Limb (tissue), 2 donors: ENCODE measurements at regions not wholly inside any gene's neighbourhood (a gene's known extent, or its start where the extent isn't known, plus 50 kb on each side); places are given as distances from the start of the nearest gene placed in this dataset.
A peak's percentile ranks its signal among the peaks of the same experiment; 100 is the strongest.
"Not testable (repeated sequence)": the region's sequence is repeated elsewhere in the genome, so short reads cannot be mapped to it uniquely, and the experiment has no call there.

Source experiments
- DNase-seq, 2 donors: peaks; one replicate each; pipeline ENCODE4 v3.0.0-alpha.2; 2016; ENCODE audit errors: extremely low spot score in 2 of 2

DNA sequence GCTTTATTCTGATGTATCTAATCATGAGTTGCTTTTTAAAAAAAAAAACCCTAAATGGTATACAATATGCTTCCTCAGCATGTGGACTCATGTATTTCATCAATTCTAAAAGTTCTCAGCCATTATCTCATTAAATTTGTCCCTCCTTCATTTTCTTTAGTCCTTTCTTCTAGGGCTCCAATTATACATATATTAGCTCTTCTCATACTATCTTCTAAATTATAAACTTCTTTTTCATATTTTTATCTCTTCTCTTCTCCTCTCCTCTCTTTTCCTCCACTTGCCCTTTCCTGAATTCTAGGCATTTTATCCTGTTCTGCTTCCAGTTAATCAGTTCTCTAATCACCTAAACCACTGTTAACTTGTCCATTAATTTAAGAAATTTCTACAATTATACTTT, 55.0 kb upstream of the IL33 start:
- no peak for DNase-seq

DNA sequence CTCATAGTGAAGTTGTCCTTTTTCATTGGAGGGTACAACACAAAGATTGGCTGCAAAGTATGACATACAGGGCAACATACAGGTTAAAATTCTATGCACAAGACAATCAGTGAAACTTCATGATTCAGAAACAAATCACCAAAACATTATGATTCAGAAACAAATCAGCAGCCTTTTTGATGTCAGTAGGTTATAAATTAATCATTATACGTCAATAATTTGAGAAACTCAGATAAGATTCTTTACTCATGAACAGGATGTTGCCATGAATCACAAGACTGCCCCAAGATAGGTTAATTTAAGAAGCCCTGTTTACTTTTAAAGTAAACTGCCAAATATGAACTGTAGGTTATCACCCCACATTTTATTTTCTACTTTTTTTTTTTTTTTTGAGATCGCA, 62.2 kb upstream of the IL33 start:
- DNase-seq, result no peak

DNA sequence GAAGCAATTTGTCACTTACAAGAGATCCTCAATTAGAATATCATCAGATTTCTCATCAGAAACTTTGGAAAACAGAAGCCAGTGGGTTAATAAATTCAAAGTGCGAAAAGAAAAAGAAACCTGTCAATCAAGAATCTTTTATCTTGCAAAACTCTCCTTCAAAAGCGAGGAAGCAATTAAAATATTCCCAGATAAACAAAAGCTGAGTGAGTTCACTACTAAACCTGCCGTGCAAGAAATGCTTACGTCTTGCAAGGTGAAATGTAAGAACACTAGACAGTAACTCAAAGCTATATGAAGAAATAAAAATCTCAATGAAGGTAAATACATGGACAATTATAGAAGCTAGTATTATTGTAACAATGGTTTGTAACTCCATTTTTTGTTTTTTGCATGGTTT, 62.8 kb upstream of the IL33 start:
- DNase-seq, result no peak

DNA sequence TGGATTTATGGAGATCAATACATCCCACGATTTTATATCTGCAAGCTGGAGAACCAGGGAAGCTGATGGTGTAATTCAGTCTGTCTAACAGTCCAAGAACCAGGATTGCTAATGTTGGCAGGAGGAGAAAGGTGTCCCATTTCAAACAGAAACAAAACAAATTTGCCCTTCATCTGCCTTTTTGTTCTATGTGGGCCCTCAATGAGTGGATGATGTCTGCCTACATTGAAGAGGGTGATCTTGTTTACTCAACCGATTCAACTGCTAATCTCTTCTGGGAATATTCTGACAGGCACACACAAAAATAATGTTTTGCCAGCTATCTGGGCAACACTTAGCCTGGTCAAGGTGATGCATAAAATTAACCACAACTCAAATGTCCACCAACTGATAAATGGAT, 65.1 kb upstream of the IL33 start:
- DNase-seq, result no peak

DNA sequence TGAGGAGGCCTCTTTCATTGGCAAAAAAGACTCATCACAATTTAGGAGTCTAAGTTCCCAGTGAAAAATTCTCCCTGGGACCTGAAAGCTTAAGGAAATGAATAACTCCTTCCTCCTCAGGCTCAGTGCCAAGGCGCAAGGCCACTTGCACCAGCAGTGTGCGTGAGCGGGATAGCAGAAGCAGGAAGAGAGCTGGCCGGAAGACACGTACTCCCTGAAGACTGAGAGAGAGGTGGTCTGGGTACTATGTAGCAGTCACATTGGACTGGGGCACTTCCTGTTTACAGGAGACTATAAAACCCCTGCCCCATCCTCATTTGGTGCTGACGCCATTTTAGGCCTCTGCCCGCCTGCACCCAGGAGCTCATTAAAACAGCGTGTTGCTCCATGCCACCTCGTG, 66.3 kb upstream of the IL33 start:
- no peak for DNase-seq

DNA sequence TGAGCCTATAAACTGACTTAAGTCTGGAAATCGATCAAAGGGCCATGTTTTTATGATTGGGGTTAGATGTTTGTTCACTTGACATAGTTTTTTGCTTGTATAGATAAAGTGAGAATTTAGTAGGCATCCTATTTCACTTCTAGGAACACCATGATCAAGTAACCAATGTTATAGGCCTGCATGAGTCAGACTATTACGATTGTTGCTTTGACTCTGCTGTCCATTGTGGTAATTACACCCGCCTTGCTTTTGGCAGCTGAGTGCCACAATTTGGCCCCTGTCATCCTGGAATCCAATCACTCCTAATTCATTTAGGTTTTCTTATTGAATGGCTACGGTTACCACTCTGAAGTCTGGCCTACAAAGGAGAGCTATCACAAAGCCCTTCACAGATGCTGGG, 67.8 kb upstream of the IL33 start:
- no peak for DNase-seq

DNA sequence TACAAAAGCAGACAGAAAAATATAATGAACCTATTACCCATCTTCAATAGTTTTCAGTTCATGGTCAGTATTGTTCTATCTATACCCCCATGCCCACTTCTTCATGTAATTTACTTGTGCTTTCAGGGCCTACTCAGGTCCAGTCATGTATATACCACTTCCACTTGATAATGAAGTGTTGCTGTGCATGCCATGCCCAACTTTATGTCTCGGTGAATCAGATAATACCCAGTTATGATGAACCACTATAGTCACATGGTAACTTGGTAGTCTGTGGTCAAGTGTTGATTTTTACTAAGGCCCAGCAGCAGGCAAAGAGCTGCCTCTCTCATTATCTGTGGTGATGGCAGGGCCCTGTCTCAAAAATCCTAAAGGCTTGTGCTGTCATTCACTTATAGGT, 70.7 kb upstream of the IL33 start:
- DNase-seq, result no peak

DNA sequence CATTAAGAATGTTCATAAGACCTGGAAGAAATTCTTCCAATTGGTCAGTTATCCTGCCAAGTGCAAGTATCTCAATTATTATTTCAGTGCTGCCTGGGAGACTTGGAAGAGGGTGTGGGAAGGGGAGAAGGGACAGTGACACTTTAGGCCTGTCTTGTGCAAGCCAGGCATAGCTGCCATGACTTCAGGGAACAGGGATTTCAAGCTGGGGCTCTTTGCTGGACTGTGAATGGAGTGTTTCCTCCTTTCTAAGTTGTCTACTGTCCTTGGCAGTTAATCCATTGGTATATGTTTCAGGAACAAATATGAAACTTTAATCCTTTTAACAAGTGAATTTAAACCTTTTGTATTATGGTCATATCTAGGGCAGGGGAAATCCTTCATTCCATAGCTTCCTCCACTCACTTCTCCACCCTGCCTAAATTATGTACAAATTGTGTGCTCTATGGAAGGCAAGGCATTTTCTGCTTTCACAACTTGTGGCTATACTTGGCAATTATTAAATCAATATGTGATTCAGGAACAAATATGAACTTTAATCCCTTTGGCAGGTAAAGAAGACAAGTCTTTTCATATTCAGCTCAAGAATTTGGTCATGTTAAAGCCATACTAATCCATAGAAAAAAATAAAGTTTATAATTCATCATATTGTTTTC, 72.7 kb upstream of the IL33 start:
- no peak for DNase-seq

DNA sequence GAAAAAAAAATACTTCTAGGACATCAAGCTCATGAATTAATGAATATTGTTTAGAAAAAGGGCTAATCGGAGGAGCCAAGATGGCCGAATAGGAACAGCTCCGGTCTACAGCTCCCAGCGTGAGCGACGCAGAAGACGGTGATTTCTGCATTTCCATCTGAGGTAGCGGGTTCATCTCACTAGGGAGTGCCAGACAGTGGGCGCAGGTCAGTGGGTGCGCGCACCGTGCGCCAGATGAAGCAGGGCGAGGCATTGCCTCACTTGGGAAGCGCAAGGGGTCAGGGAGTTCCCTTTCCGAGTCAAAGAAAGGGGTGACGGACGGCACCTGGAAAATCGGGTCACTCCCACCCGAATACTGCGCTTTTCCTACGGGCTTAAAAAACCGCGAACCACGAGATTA, 79.8 kb upstream of the IL33 start:
- not testable (repeated sequence) for DNase-seq

DNA sequence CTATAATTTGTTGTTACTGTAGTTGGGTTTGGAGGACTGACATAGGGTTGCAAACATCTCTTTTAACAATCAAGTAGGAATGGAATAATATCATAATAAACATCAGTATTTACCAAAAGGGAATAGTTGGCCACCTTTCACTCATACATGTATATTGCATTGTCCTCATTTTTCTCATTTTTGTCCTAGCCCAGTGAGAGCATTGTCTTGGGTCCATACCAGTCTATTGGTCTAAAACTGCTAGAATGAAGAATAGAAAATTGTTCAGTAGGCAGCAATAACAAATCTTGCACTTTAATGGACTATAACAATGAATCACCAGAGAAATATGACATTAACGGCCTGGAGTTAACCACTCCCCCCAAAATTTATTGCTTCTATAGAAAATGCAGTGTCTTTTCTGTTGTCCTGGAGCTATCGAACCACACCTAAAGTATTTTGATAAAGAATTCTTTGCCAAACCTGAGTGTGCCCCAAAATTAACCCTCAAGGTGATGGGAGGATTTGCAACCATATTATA, 80.9 kb upstream of the IL33 start:
- no peak for DNase-seq

DNA sequence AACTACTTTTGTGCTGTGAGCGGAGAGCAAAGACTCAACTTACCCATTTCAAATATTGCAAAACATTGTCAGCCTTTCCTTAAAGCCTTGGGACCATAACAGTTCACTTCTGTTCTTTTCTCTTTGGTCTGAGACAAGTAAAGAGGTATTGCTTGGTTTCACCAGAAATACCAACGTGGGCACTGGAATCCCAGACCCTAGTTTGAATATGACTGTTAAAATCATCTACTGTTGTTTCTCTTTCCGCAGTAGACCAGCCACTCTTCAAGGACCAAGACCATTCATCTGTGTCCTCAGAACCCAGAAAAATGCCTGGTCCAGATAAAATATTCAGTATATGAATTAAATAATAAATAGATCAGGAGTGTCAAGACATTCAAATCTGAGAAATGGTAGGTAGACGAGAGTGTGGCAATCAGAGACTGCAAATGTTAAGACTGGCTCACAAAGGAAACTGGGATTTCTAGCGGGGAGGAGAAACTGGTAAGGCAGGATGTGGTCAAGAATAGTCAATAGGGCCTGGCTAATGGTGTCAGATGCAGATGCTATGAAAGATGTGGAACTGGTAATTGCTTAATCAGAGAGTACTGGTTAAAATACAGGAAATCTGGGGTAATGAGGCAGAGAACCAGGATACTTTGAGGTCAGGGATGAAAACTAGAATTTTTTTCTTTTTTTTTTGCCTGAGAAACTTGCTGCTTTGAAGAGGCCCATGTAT, 82.1 kb upstream of the IL33 start:
- DNase-seq, result no peak

DNA sequence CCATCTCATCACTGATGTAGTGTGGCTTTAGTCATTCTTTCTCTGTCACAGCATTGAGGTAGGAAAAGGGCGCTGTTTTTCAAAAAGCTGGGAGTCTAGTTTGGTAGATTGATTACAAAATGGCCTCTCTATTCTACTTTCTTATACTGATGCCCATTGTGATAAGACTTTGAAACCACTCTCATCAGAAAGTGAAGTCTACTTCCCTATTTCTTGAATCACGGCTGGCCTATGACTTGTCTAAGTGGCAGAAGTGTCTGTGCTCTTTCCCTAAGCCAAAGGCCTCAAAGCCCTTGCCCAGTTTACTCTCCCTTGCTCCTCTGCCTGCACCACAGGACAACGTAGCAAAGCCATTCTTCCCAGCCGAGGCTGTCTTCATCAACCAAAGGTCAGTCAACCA, 83.0 kb upstream of the IL33 start:
- DNase-seq, result no peak

DNA sequence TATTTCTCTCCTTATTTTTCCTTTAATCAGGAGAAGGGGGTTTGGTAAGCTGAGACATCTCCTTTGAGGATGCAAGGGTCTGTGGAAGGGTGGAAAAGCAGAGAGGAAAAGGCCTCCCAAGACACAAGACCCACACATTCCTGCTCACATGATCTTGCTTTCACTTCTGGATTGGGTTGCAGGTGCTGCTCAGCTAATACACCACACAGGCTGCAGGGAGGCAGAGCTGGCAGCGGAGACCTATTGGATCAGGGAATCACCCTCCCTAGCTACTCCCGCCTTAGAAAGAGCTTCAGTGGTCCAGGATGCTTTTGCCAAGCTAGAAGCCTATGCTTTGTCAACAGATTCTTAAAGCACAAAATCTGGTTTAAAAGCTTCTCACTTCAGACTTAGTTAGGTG, 87.6 kb upstream of the IL33 start:
- DNase-seq, result no peak

DNA sequence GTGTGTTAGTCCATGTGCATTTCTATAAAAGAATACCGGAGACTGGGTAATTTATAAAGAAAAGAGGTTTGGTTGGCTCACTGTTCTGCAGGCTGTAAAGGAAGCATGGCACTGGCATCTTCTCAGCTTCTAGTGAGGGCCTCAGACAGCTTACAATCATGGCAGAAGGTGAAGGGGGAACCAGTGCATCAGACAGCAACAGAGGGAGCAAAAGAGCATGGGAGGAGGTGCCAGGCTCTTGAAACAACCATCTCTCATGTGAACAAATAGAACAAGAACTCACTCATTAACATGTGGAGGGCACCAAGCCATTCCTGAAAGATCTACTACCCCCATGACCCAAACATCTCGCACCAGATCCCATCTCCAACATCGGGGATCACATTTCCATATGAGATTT, 89.2 kb upstream of the IL33 start:
- no peak for DNase-seq

DNA sequence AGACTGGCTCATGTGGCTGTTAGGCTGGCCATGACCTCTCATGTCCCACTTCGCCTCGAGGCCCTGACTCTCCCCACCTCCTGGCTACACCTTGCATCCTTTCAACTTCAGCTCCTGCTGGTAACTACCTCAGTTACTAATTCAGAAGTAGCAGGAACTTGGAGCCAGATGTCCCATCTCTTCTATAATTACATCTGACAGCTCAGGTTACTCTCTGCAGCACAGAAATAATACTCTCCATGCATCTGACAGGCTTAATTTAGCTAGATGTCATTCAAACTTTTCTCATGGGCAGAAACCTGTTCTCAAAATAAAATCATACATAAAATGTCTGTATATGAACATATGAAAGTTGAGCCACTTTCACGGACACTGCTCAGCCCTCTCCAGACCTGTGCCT, 92.2 kb upstream of the IL33 start:
- no peak for DNase-seq

DNA sequence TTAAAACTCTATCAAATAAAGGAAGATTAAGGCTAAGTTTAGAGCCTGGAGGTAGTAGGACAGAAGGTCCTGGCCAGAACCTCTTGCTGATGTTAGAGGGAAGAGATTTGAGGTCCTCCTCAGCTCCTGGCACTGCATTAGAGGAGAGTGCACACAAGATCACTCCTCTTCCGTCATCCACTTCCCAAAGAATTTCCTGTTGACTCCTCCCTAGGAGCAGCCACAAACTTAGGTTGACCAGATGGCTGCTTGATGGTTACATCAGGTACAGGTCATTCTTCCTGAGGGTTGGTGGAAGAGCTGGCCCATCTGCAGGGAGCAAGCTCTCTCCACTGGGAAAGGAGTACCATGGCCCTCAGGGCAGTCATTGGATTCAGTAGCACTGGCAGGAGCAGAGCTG, 93.9 kb upstream of the IL33 start:
- no peak for DNase-seq

DNA sequence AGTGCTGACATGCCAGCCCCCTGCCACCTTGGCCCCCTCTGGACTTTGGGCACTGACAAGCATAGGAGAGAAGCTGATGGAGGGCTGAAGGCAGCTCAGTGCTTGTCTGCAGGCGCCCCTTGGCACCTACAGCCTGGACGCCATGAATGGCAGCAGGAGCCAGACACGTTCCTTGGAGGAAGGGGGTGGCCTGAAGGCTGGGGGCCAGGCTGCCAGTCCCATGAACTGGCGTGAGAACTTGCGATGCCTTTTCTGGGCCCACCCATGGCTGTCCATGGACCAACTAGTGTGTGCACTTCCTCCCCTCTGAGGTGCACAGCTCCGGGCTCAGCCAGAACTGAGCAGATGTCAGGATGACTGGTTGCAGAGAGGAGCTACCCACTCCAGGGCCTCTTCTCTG, 99.0 kb upstream of the RANBP6 start:
- no peak for DNase-seq

DNA sequence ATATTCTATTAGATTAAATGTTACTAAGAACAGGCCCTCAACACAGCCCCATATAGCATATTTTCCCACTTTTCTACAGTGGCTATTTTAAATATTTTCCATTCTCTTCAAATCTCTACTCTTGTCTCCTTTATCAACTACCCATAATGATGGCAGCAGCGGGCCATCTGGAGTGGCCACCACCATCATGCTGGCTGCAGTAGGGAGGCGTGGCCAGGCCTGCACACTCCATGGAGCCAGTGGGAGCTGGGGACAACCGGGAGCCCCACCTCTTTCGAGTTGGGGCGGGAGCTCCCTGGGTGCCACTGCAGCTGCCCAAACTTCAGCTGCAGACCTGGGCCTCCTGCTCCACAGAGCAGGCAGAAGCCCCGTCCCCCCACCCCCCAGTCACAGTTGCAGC, 98.4 kb upstream of the RANBP6 start:
- DNase-seq, result no peak

DNA sequence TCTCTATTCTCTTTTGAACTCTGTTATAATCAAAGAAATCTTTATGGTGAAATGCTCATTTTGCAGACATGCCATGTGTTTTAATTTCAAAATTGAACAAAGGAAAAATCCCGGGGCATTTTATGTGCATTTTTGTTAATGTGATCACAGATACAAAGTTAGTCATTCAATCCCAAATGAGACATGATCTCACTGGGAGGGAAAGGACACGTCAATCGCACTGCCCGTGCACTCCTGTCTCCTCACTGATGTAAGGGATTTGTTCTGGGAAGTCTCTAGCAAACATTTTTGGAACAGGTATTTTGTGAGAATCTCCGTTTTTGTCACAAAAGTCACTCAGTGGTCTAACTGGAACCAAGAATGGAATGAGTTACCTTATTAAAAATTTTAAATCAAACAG, 97.9 kb upstream of the RANBP6 start:
- no peak for DNase-seq

DNA sequence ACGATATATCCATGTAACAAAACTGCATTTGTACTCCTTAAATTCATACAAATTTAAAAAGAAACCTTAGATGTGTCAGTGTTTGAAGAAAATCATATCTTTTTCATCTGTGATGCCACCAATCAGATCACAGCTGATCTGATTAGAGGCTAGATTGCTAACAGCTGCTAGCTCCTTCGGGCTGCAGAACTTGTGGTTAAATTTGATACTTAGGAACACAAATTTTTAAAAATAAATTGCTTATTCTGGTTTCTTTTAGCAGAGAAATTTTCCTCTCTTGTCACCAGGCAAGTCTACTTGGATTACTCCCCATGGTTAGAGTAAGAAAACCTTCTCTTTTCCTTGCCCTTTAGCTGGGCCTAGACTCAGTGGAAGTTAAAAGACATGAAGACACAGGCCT, 94.6 kb upstream of the RANBP6 start:
- DNase-seq, result no peak

DNA sequence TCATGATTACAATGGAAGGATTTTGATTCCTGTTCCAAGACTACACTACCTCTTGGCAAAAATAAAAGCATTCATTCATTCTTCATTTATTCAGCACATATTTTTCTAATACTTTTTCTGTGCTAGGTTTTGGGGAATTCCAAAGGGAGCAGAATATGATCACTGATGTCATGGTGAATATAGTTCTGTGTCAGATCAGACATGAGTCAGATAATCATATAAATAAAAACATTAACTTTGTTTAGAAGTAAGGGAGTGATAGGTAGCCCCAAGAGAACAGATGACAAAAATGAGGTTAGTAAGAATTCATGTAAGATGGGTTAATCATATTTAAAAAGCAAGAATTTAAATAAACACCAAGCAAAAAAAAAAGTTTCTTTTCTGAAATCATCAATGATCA, 94.1 kb upstream of the RANBP6 start:
- no peak for DNase-seq

DNA sequence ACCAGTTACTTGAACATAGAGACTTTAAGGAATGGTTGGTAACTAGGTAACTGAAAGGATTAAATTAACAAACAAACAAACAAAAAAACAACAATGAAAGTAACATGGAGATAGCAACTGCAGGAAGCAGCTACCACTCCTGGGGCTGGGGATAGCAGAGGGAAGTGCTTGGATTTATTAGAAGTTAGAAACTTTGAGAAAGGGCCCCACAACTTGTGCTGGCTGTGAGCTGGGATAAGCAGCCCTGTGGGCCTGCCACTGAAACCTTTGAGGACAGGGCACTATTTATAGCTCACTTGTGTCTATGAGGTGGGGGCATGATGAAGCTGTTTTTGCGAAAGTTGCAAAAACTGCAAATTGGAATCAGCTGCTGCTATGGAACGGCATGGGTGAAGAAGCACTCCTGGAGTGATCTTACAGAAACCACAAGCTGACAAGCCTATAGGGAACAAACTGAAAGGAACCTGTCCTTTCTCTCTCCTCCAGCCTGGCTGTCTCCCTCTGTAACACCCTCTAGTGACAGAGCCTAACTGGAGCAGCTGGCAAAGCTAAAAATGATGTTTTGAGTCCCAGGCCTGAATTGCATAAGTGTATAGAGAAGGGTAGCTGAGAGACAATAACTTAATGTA, 91.4 kb upstream of the RANBP6 start:
- peak in 1 of 2 donors; percentile 15 for DNase-seq

DNA sequence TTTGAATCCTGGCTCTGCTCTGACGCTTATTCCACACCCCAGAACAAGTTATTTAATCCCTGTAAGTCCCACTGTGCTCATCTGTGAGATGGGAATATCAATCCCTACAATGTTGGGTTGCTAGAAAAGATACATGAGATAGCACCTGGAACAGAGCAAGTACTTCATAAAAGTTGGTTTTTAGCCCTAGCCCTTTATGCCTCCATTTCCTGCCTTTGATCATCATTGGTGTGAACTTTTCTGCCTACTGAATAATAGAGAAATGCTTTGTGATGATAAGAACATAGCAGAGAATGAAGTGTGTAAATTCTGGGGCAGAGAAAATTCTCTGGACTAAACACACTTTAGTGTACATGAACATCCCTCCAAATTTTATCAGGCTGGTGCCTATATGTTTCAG, 90.3 kb upstream of the RANBP6 start:
- DNase-seq, result no peak
